ENCODE measurements at regions not wholly inside any gene's neighbourhood (a gene's known extent, or its start where the extent isn't known, plus 50 kb on each side); places are given as distances from the start of the nearest gene placed in this dataset.

DNA sequence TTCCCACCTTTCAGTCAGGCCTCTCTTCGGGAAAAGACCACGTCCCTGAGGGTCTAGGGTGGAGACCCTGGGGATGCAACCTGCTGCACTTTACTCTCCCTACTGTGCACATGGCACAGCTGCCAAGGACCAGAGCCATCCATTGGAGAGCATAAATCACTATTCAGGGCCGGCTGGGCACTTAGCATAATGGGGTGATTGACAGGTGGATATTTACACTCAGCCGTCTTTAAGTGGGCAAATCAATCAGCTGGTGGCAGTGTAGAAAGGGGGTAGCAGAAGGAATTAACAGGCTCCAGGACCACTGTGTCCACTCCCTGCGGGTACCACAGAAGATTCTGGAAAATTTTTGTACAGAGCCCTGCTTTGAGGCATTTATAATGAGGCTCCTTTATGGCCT is 87.3 kb upstream of the IRX6 start:
- Histone ChIP-seq H3K27me3 (replicated peaks) (no peaks in the 10 kb centered on the region), H3K4me3 (ENCODE audit: low read depth, low read length) (no peak overlapping the region), H3K27ac (no peak overlapping the region), H3K36me3 (replicated peaks) (no peaks in the 10 kb centered on the region)
- TF ChIP-seq, protein P1, sequence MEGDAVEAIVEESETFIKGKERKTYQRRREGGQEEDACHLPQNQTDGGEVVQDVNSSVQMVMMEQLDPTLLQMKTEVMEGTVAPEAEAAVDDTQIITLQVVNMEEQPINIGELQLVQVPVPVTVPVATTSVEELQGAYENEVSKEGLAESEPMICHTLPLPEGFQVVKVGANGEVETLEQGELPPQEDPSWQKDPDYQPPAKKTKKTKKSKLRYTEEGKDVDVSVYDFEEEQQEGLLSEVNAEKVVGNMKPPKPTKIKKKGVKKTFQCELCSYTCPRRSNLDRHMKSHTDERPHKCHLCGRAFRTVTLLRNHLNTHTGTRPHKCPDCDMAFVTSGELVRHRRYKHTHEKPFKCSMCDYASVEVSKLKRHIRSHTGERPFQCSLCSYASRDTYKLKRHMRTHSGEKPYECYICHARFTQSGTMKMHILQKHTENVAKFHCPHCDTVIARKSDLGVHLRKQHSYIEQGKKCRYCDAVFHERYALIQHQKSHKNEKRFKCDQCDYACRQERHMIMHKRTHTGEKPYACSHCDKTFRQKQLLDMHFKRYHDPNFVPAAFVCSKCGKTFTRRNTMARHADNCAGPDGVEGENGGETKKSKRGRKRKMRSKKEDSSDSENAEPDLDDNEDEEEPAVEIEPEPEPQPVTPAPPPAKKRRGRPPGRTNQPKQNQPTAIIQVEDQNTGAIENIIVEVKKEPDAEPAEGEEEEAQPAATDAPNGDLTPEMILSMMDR (IDR thresholded peaks at IDR 0.05; ENCODE audit: low read depth, low read length, missing control alignments) = no peak
- in situ Hi-C loops (cut with HindIII; ENCODE audit: low pct_ligation_motif_present, low sequenced_read_pairs) = no loop called here
- DNase-seq = no peak

DNA sequence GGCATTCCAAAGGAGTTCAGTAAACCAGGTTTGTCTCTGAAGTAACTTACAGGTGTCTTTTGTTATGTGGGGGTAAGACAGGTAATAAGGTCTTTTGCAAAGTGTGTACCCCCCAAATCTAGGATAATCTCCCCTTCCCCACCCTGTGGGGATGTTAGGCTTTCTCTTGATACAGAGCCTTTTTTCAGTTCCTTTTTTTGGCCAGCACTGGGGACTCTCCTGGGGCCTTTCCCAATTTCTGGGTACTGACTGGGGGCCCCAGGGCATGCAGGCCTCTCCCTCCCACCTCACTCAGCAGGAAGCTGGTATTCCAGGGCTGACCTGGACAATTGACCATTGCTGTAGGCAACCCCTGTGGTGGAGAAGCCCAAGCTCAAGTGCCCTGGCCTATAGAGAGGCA is 84.3 kb upstream of the IRX6 start:
- in situ Hi-C loops (cut with HindIII; ENCODE audit: low pct_ligation_motif_present, low sequenced_read_pairs) = no loop called here

DNA sequence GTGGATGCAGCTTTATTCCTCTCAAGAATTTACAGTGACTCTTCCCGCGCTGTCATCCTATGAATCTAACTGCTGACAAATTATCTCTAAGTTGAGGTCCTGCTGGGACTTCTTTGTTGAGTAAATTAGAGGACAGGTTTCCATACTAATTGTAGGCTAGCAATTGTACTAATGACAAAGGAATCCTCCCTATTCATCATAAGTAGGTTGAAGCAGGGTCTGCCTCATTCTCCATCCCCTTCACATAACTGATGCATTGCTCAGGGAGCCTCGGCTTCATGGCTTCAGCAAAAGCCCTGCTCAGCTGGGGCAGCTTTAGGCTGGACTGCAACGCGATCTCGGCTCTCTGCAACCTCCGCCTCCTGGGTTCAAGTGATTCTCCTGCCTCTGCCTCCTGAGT is 83.1 kb upstream of the IRX6 start:
- Histone ChIP-seq H3K36me3 (replicated peaks) (no peaks in the 10 kb centered on the region), H3K4me3 (ENCODE audit: low read depth, low read length) (no peak overlapping the region), H3K27ac (no peak overlapping the region), H3K27me3 (replicated peaks) (no peaks in the 10 kb centered on the region)
- in situ Hi-C loops (cut with HindIII; ENCODE audit: low pct_ligation_motif_present, low sequenced_read_pairs) = no loop called here
- DNase-seq = no peak
- TF ChIP-seq, protein P1 (IDR thresholded peaks at IDR 0.05; ENCODE audit: low read depth, low read length, missing control alignments) = no peak

More for the DNA sequence above, 84.3 kb upstream of the IRX6 start:
- H3K27ac ChIP-seq = no peak overlapping the region
- TF ChIP-seq, protein P1 (IDR thresholded peaks at IDR 0.05; ENCODE audit: low read depth, low read length, missing control alignments) = no peak
- DNase-seq = no peak
- H3K4me3 ChIP-seq (ENCODE audit: low read depth, low read length) = no peak overlapping the region
- no peaks in the 10 kb centered on the region for H3K27me3 ChIP-seq (replicated peaks)
- H3K36me3 ChIP-seq (replicated peaks) = no peaks in the 10 kb centered on the region

DNA sequence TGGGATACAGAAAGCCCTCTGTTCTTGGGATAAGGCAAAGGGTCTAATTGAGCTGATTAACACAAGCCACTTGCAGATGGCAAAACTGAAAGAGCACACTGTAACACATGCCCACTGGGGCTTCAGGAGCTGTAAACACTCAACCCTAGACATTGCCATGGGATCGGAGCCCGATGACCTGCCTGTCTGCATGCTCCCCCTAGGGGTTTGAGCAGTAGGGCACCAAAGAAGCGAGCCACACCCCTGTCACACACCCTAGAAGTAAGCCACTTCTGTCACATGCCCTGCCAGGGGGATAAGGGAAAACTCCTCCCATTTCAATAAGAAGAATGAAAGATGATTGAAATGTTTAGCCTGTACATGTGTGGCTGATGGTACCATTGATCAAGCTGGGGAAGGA is 81.3 kb upstream of the IRX6 start:
- Histone ChIP-seq H3K27ac (no peak overlapping the region), H3K4me3 (ENCODE audit: low read depth, low read length) (no peak overlapping the region), H3K27me3 (replicated peaks) (no peaks in the 10 kb centered on the region), H3K36me3 (replicated peaks) (no peaks in the 10 kb centered on the region)
- no peak for DNase-seq
- TF ChIP-seq, protein P1 (IDR thresholded peaks at IDR 0.05; ENCODE audit: low read depth, low read length, missing control alignments) = no peak
- in situ Hi-C loops (cut with HindIII; ENCODE audit: low pct_ligation_motif_present, low sequenced_read_pairs) = no loop called here

DNA sequence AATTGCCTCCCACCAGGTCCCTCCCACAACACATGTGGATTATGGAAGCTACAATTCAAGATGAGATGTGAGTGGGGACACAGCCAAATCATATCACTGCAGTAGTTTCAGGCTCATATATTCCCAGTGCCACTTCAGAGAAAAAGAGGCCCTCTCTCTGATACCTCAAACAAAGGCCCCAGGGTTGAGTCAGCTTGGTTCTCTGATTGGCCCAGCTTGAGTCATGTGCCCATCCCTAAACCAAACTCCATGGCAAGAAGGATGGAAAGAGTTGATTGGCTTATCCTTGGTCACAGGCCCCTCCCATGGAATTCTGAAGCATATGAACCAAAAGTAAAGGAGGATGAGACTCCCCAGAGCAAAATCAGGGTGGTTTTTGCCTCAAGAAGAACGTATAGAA is 75.9 kb upstream of the IRX6 start:
- in situ Hi-C loops (cut with HindIII; ENCODE audit: low pct_ligation_motif_present, low sequenced_read_pairs) = no loop called here
- Histone ChIP-seq H3K27me3 (replicated peaks) (no peaks in the 10 kb centered on the region), H3K27ac (no peak overlapping the region), H3K36me3 (replicated peaks) (no peaks in the 10 kb centered on the region), H3K4me3 (ENCODE audit: low read depth, low read length) (no peak overlapping the region)
- TF ChIP-seq, protein P1 (IDR thresholded peaks at IDR 0.05; ENCODE audit: low read depth, low read length, missing control alignments) = no peak
- DNase-seq = no peak

DNA sequence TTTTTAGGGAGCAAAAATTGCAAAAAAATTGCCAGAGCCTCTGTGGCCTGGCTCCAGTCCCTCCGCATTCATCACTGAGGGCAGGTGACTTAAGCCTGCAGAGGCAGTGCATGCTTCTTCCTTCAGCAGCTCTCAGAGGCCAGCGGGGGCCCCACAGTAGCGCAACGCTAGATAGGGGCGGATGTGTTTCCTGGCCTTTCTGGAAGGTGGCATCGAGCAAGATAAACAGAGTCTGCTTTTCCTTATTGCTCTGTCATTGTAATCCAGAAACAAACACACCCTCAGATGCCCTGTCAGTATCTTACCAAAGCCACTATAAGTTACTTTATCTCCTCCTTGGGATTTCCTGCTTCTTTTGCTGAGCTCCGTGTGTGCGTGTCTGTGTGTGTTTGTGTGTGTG is 75.5 kb upstream of the IRX6 start:
- Histone ChIP-seq H3K4me3 (ENCODE audit: low read depth, low read length) (no peak overlapping the region), H3K36me3 (replicated peaks) (no peaks in the 10 kb centered on the region), H3K27ac (no peak overlapping the region), H3K27me3 (replicated peaks) (no peaks in the 10 kb centered on the region)
- in situ Hi-C loops (cut with HindIII; ENCODE audit: low pct_ligation_motif_present, low sequenced_read_pairs) = no loop called here
- no peak for DNase-seq
- TF ChIP-seq, protein P1 (IDR thresholded peaks at IDR 0.05; ENCODE audit: low read depth, low read length, missing control alignments) = no peak

All from brain microvascular endothelial cell (primary cell).